Colonic mucosa (tissue), 4 donors: ENCODE measurements at regions not wholly inside any gene's neighbourhood (a gene's known extent, or its start where the extent isn't known, plus 50 kb on each side); places are given as distances from the start of the nearest gene placed in this dataset.

Experiments used
- DNase-seq: peaks from one replicate; pipeline ENCODE4 v3.0.0-alpha.2; 2020
- H3K27ac ChIP-seq: fragments of 200-600 bp; one replicate; pipeline ENCODE4 v1.8.0; 2021
- H3K27me3 ChIP-seq: fragments of 200-600 bp; one replicate; pipeline ENCODE4 v1.8.0; 2021
- H3K36me3 ChIP-seq: fragments of 200-600 bp; one replicate; pipeline ENCODE4 v1.8.0; 2021
- H3K4me1 ChIP-seq: fragments of 200-600 bp; one replicate; pipeline ENCODE4 v1.8.0; 2021; ENCODE audit warnings: mild to moderate bottlenecking
- H3K4me3 ChIP-seq: fragments of 200-600 bp; one replicate; pipeline ENCODE4 v1.8.0; 2021
- H3K9ac ChIP-seq, 2 donors: one replicate each; pipeline ENCODE4 v1.7.0; 2013; ENCODE audit warnings: control low read depth in 2 of 2, low read depth in 2 of 2, low read length in 2 of 2
- H3K9me3 ChIP-seq: fragments of 200-600 bp; one replicate; pipeline ENCODE4 v1.8.0; 2021
- CTCF ChIP-seq: fragments of 200-600 bp; IDR thresholded peaks from one replicate; pipeline ENCODE4 v1.8.0; 2022; ENCODE audit warnings: antibody characterized with exemption, mild to moderate bottlenecking
- intact Hi-C: fragments of 100-400 bp; cut with DNase I; formaldehyde crosslinking; loops from one replicate; pipeline ENCODE4 v1.14.1; 2022
- donor health status: healthy.
- donor health status: DM: no; HTN: no; CAD: no.
- donor health status: DM: no; HTN: no; CAD: no.

GRCh38 chr1:79364896-79365295, 358.4 kb upstream of the ADGRL4 start:
- intact Hi-C loops, result no loop called here

GRCh38 chr1:79363430-79363829, 356.9 kb upstream of the ADGRL4 start:
- Histone ChIP-seq H3K9ac (no peak overlapping the region), H3K36me3 (no peaks in the 10 kb centered on the region), H3K27ac (no peak overlapping the region), H3K27me3 (no peaks in the 10 kb centered on the region), H3K9me3 (no peaks in the 10 kb centered on the region), H3K4me3 (no peak overlapping the region), H3K4me1 (no peaks in the 10 kb centered on the region)
- no peak for TF ChIP-seq CTCF
- intact Hi-C loops, result no loop called here
- no peak for DNase-seq

More at GRCh38 chr1:79364896-79365295, 358.4 kb upstream of the ADGRL4 start:
- no peaks in the 10 kb centered on the region for H3K4me1 ChIP-seq
- DNase-seq, result no peak
- no peak overlapping the region for H3K4me3 ChIP-seq
- no peaks in the 10 kb centered on the region for H3K36me3 ChIP-seq
- TF ChIP-seq CTCF, result no peak
- H3K9me3 ChIP-seq, result no peaks in the 10 kb centered on the region
- no peak overlapping the region for H3K27ac ChIP-seq
- no peaks in the 10 kb centered on the region for H3K27me3 ChIP-seq
- H3K9ac ChIP-seq, result no peak overlapping the region

- Histone ChIP-seq H3K9me3 (no peaks in the 10 kb centered on the region), H3K27me3 (no peaks in the 10 kb centered on the region), H3K9ac (no peak overlapping the region), H3K4me3 (no peak overlapping the region), H3K27ac (no peak overlapping the region), H3K4me1 (no peaks in the 10 kb centered on the region), H3K36me3 (no peaks in the 10 kb centered on the region)
- intact Hi-C loops, result no loop called here
- TF ChIP-seq CTCF, result no peak
- DNase-seq, result no peak
Measured at GRCh38 chr1:79362470-79362869, 355.9 kb upstream of the ADGRL4 start.

- Histone ChIP-seq H3K27ac (no peak overlapping the region), H3K4me3 (no peak overlapping the region), H3K9me3 (no peaks in the 10 kb centered on the region), H3K27me3 (no peaks in the 10 kb centered on the region), H3K4me1 (no peaks in the 10 kb centered on the region), H3K36me3 (no peaks in the 10 kb centered on the region), H3K9ac (no peak overlapping the region)
- DNase-seq, result no peak
- intact Hi-C loops, result no loop called here
- TF ChIP-seq CTCF, result no peak
Measured at GRCh38 chr1:79355090-79355489, 348.6 kb upstream of the ADGRL4 start.

GRCh38 chr1:79353224-79353623, 346.7 kb upstream of the ADGRL4 start:
- H3K4me3 ChIP-seq, result no peak overlapping the region
- no peak for DNase-seq
- no peaks in the 10 kb centered on the region for H3K9me3 ChIP-seq
- H3K4me1 ChIP-seq, result no peaks in the 10 kb centered on the region
- intact Hi-C loops, result loop anchor here (5.0 kb wide), 1 partner anchor 511 kb away; no protein-coding TSS in a partner anchor
- no peaks in the 10 kb centered on the region for H3K27me3 ChIP-seq
- no peak overlapping the region for H3K9ac ChIP-seq
- H3K27ac ChIP-seq, result no peak overlapping the region
- no peak for TF ChIP-seq CTCF
- H3K36me3 ChIP-seq, result no peaks in the 10 kb centered on the region

GRCh38 chr1:79326875-79327274, 320.3 kb upstream of the ADGRL4 start:
- no peak overlapping the region for H3K27ac ChIP-seq
- intact Hi-C loops, result no loop called here
- no peak overlapping the region for H3K9ac ChIP-seq
- no peaks in the 10 kb centered on the region for H3K27me3 ChIP-seq
- no peak for DNase-seq
- no peaks in the 10 kb centered on the region for H3K9me3 ChIP-seq
- no peak overlapping the region for H3K4me3 ChIP-seq
- H3K36me3 ChIP-seq, result no peaks in the 10 kb centered on the region
- no peaks in the 10 kb centered on the region for H3K4me1 ChIP-seq
- no peak for TF ChIP-seq CTCF
